ENCODE measurements at regions not wholly inside any gene's neighbourhood (a gene's known extent, or its start where the extent isn't known, plus 50 kb on each side); places are given as distances from the start of the nearest gene placed in this dataset.

GRCh38 chr2:150781142-150781541, 293.7 kb upstream of the RND3 start:
- no peak overlapping the region for H3K4me3 ChIP-seq (replicated peaks in 1 of 2; ENCODE audit: low read depth in 1 of 2, low read length in 2 of 2)
- no peak overlapping the region for H2AFZ ChIP-seq (ENCODE audit: low read depth, low read length, poor library complexity, severe bottlenecking)
- ChIA-PET CTCF (no interaction called here), POLR2A (no interaction called here), RAD21 (ENCODE audit: low non-redundant PET in 1 of 2, low total read pairs in 2 of 2, uncharacterized antibody in 2 of 2, unreplicated experiment in 2 of 2) (no interaction called here)
- no peak overlapping the region for H3K9ac ChIP-seq (ENCODE audit: low read length)
- no TSS peak for BruUV-seq (replicated peaks)
- H3K9me3 ChIP-seq (ENCODE audit: control insufficient read depth in 1 of 2, insufficient read depth in 1 of 2, low read depth in 1 of 2, low read length in 2 of 2): no peaks in the 10 kb centered on the region
- no peaks in the 10 kb centered on the region for H3K79me2 ChIP-seq (ENCODE audit: insufficient read depth, low read length)
- no peaks in the 10 kb centered on the region for H4K20me1 ChIP-seq (ENCODE audit: insufficient read depth)
- intact Hi-C loops (cut with micrococcal nuclease): no loop called here
- no peaks in the 10 kb centered on the region for H3K4me1 ChIP-seq (ENCODE audit: control insufficient read depth in 1 of 2, insufficient read depth in 2 of 2, low read length in 2 of 2)
- no peak overlapping the region for H3K4me2 ChIP-seq (ENCODE audit: low read length)
- H3K27ac ChIP-seq (ENCODE audit: low read depth, low read length): no peak overlapping the region
- no peak for DNase-seq (ENCODE audit: low read depth, low spot score)
- no peaks in the 10 kb centered on the region for H3K27me3 ChIP-seq (ENCODE audit: insufficient read depth, low read length)
- no peak for TF ChIP-seq ZBTB33 (IDR thresholded peaks at IDR 0.05; ENCODE audit: extremely low read depth, insufficient replicate concordance, low read length)
- no peaks in the 10 kb centered on the region for H3K36me3 ChIP-seq (ENCODE audit: control insufficient read depth in 1 of 2, insufficient read depth in 2 of 2, low read length in 2 of 2)
- ATAC-seq: no peak
- no peaks in the 10 kb centered on the region for H3K9me2 ChIP-seq (ENCODE audit: insufficient read depth)

GRCh38 chr2:150778828-150779227, 291.4 kb upstream of the RND3 start:
- BruUV-seq (replicated peaks): no TSS peak
- H3K36me3 ChIP-seq (ENCODE audit: control insufficient read depth in 1 of 2, insufficient read depth in 2 of 2, low read length in 2 of 2): no peaks in the 10 kb centered on the region
- CTCF ChIA-PET: no interaction called here
- ATAC-seq (no peak), DNase-seq (ENCODE audit: low read depth, low spot score) (no peak)
- H3K27ac ChIP-seq (ENCODE audit: low read depth, low read length): no peak overlapping the region
- H4K20me1 ChIP-seq (ENCODE audit: insufficient read depth): no peaks in the 10 kb centered on the region
- RAD21 ChIA-PET (ENCODE audit: low non-redundant PET in 1 of 2, low total read pairs in 2 of 2, uncharacterized antibody in 2 of 2, unreplicated experiment in 2 of 2): no interaction called here
- H3K27me3 ChIP-seq (ENCODE audit: insufficient read depth, low read length): no peaks in the 10 kb centered on the region
- intact Hi-C loops (cut with micrococcal nuclease): no loop called here
- no peak overlapping the region for H3K4me2 ChIP-seq (ENCODE audit: low read length)
- H3K4me3 ChIP-seq (replicated peaks in 1 of 2; ENCODE audit: low read depth in 1 of 2, low read length in 2 of 2): no peak overlapping the region
- POLR2A ChIA-PET: no interaction called here
- H3K9me2 ChIP-seq (ENCODE audit: insufficient read depth): no peaks in the 10 kb centered on the region
- TF ChIP-seq MAX (IDR thresholded peaks at IDR 0.05) (no peak), EGR1 (IDR thresholded peaks at IDR 0.05; ENCODE audit: low read depth) (no peak), ZFX (IDR thresholded peaks at IDR 0.05) (no peak), TCF7L2 (IDR thresholded peaks at IDR 0.05; ENCODE audit: borderline replicate concordance, extremely low read depth, insufficient read depth, insufficient read length) (no peak), CBX3 (IDR thresholded peaks at IDR 0.05; ENCODE audit: low read depth) (no peak), ELF1 (IDR thresholded peaks at IDR 0.05; ENCODE audit: borderline replicate concordance, low read depth) (no peak), ZBTB33 (IDR thresholded peaks at IDR 0.05; ENCODE audit: extremely low read depth, insufficient replicate concordance, low read length) (no peak), EZH2 (IDR thresholded peaks at IDR 0.05) (no peak)
- H3K79me2 ChIP-seq (ENCODE audit: insufficient read depth, low read length): no peaks in the 10 kb centered on the region
- H3K4me1 ChIP-seq (ENCODE audit: control insufficient read depth in 1 of 2, insufficient read depth in 2 of 2, low read length in 2 of 2): no peaks in the 10 kb centered on the region
- no peak overlapping the region for H3K9ac ChIP-seq (ENCODE audit: low read length)
- no peaks in the 10 kb centered on the region for H3K9me3 ChIP-seq (ENCODE audit: control insufficient read depth in 1 of 2, insufficient read depth in 1 of 2, low read depth in 1 of 2, low read length in 2 of 2)
- no peak overlapping the region for H2AFZ ChIP-seq (ENCODE audit: low read depth, low read length, poor library complexity, severe bottlenecking)
